Mammary epithelial cell (primary cell): ENCODE measurements at regions not wholly inside any gene's neighbourhood (a gene's known extent, or its start where the extent isn't known, plus 50 kb on each side); places are given as distances from the start of the nearest gene placed in this dataset.

ENCODE experiments used
- EZH2 ChIP-seq: IDR thresholded peaks from 2 replicates; pipeline ENCODE4 v1.6.1; 2012; ENCODE audit warnings: low read length, inconsistent platforms, borderline replicate concordance
- TF ChIP-seq, protein P1 (sequence below), 2 donors: IDR thresholded peaks in 1 of 2; conservative IDR thresholded peaks in 1 of 2; 2 replicates each; pipeline ENCODE4 v1.5.1; 2011 to 2012; ENCODE audit warnings: inconsistent platforms in 2 of 2, low read length in 2 of 2, mild to moderate bottlenecking in 2 of 2, control low read depth in 1 of 2, low read depth in 1 of 2; ENCODE audit not compliant: insufficient read depth in 1 of 2; ENCODE audit errors: extremely low read depth in 1 of 2

DNA sequence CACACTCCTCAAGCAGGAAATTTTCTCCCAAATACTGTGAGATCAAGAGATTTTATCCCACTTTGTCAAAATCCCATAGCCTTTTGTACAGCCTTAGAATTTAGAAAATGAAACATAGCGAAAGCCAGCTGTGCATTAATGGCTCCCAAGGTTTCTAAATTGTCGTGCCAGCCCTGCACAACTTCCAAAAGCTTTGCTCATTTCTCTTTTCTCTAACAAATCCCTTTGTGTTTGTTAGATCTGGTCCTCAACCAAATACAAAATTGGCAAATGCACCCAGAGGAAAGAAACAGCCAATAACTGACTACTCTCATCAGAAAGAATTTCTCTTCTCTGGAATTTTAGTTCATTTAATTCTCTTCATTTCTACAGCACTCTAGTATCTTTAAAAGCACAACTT is 361.1 kb downstream of the INSIG2 start:
- TF ChIP-seq, protein P1, sequence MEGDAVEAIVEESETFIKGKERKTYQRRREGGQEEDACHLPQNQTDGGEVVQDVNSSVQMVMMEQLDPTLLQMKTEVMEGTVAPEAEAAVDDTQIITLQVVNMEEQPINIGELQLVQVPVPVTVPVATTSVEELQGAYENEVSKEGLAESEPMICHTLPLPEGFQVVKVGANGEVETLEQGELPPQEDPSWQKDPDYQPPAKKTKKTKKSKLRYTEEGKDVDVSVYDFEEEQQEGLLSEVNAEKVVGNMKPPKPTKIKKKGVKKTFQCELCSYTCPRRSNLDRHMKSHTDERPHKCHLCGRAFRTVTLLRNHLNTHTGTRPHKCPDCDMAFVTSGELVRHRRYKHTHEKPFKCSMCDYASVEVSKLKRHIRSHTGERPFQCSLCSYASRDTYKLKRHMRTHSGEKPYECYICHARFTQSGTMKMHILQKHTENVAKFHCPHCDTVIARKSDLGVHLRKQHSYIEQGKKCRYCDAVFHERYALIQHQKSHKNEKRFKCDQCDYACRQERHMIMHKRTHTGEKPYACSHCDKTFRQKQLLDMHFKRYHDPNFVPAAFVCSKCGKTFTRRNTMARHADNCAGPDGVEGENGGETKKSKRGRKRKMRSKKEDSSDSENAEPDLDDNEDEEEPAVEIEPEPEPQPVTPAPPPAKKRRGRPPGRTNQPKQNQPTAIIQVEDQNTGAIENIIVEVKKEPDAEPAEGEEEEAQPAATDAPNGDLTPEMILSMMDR (conservative IDR thresholded peaks at IDR 0.05 in 1 of 2, IDR thresholded peaks at IDR 0.05 in 1 of 2; ENCODE audit: extremely low read depth in 1 of 2, insufficient read depth in 1 of 2, low read depth in 1 of 2, low read length in 2 of 2): no peak
- no peak for TF ChIP-seq EZH2
